CD4-positive, alpha-beta T cell treated with Interferon alpha-2 for 1 hour (primary cell): ENCODE measurements at regions not wholly inside any gene's neighbourhood (a gene's known extent, or its start where the extent isn't known, plus 50 kb on each side); places are given as distances from the start of the nearest gene placed in this dataset.

Source experiments
- DNase-seq, 2 donors: peaks; one replicate each; pipeline ENCODE4 v3.0.0-alpha.2; 2020 to 2022

DNA sequence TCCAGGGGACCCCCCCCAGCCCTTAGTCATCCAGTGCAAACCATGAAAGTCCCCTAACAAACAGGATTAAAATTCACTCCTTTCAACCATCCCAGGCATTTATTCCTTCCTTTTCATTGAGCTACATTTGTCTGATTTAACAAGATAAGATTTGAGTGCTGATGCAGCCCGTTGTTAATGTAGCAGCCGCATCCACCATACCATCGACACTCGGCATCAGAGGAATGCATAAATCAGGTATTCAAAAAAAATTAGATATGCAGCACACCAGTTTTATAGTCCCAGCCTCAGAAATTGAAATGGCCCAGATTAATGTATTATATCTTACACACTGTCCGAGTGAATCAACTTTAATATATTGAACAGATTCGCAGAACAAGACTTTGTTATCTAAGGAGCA lies 676.5 kb upstream of the FANCL start:
- no peak for DNase-seq

DNA sequence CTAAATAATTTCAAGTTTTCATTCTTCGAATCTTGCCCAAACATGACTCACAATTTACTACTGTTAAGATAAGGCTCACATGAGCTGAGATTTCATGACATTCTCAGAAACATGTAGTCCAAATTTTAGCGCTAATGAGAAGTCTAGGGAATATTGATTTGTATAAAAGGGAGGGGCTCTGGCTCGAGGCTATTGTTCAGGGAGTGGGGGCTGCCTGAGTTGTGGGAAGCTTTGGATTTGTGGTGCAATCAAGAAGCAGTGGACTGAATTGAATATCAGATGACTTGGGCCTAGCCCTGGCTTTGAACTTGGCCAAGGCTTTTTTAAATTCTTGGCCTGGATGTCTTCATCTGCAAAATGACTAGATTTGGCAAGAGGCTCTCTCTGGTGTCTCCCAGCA lies 674.9 kb upstream of the FANCL start:
- DNase-seq, result no peak

DNA sequence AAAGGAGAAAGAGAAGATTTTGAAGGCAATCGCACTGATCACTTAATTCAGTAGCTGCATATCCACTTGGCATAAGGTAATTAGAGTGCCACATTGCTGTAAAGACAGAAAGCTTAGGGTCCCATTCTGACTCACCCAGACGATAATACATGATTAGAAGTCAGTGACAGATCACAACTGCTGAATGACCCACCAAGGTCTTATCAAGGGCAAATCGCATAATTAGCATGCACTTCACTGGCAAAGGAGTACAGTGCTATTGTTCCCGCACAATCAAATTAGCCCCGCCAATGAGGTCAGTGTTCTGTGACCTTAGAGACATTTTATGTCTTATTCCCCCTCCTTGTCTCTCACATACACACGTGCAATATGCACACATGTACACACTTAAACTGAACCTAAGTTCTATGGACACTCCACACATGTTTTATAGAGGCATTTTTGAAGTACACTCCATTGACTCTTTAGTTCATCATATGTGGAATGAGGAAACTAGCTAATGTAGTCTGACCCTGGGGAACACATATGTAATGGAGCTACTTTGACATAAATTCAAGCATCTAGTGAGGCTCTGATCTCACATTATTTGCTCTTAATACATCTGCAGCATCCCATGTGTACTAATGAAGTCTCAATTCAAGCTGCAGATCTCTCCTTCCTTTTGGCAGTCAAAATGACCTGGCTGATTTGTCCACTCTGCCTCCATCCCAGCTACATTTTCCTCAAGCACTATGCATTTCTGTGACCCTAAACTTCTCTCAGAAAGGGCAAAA lies 673.8 kb upstream of the FANCL start:
- no peak for DNase-seq

DNA sequence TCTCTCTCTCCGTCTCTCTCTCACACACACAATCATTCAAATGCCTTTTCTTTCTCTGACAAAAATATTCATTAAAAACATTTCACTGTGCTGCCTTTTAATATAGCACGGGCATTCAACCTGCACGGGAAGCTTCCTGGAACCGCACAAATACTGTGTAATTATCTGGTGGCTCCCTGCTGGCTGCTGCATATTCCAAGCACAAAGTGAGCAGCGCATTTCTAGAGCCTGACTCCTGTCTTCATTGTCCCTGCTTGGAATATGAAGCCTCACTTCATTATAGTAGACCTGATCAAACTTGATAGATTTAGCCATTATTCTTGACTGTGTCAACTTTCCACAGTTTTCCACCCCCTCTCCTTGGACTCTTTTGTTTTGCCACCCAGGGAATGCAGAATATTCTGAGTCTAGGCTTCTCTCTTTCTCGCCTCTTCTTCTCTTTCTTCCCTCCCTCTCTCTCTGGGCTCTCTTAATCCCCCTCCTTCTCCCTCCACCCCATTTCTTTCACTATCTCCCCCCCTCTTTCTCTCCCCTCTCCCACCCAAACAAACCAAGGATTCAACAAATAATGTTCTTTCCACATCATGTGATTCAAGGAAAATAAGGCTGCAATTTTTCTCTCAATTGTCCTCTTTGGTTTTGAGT lies 672.1 kb upstream of the FANCL start:
- no peak for DNase-seq

DNA sequence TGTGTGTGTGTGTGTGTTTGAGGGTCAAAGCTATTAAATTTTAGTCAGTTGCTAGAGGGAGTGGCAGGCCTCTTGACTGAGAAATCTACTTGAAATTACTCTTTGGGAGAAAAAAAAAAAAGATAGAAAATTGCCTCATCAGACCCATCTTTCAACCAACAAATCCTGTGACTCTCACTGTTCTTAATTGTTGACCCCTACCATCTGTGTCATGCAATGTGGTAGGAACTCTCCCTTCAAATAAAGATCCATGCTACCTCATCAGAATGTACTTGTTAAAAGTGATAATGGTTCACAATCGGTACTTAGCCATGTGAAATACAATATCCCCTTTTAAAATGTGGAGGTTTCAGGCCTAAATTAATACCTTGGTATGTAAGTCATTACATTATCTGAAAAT lies 670.8 kb upstream of the FANCL start:
- DNase-seq, result no peak

DNA sequence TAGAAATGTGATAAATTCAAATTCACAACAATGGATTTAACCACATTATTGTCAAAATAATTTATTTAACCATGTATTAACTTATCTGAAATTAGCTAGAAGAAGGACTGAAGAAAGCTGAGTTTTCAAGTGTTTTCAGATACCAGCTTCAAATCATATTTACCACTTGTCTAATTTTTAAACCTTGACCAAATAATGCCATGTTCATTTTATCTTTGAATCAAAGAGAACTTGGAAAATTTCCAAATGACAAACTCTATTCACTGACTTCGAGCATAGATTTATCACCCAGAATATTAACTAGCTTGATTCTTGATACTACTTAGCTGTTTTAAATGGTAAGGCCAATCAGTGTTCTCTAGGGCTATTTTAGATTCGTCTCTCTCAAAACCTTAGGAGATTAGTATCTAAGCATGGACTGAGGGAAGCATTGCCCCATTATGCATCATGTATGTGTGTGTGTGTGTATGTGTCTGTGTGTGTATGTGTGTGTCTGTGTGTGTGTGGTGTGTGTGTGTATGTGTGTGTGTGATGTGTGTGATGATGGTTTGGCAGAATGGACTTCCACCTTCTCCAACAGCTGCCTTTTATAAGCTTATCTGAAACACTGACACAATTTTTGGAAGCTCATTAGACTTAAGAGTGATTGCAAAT lies 667.5 kb upstream of the FANCL start:
- DNase-seq, result no peak

DNA sequence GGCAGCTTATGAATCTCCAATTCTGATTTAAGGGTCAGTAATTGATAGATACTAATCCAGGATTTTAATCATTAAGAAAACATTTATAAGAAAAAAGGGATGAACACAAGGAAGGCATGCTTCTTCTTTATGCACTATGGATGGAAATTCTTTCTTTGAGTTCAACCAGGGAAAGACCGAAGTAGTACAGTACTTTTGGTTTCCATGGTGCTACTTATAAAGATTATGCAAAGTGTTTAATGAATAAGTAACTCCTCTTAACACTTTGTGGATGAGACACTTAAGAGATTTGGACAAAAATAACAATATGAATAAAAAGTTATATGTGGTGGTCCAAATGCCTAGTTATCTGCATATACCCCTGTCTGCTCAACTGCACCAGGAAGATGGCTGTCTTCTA lies 666.5 kb upstream of the FANCL start:
- DNase-seq, result no peak

DNA sequence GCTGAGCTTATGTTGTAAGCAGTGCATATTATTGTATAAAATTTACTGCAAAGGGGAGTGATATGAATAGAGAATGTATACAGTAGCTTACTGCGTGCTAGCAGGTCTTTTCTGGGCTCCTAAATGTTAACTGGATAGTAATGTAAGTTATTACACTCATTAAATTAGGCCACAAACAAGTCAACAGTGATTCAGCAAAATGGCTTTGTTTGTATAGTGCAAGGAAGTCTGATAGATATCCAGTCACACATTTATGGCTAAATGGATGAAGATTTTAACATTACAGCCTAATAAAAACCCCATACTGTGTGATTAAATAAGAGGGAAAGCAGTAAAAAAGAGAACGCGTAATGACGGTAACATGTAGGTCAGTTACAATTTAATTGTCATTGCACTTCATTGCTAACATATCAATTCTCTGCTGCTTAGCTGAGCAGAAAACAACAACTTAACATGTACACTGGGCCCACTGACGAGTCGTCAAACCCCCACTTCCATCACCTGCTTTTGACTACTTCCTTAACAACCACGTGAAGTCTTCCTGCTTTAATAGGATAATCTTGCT lies 665.0 kb upstream of the FANCL start:
- no peak for DNase-seq

DNA sequence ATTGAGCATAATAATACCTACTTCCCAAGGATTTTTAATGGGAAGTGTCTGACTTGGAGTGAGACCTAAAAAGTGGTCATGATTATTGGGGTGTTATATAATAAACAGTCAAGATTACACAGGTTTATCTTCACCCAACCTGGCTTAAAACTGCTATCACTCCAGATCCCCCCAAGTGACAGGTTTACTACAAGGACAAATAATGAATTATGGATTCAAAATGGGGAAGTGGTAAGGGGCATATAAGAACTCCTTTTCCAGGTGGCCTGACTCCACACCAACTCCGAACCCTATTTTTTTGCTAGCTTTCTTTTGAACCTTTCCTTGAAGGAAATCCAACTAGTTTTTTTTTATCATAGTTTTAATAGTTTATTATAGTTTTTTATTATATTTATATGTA lies 663.0 kb upstream of the FANCL start:
- no peak for DNase-seq

DNA sequence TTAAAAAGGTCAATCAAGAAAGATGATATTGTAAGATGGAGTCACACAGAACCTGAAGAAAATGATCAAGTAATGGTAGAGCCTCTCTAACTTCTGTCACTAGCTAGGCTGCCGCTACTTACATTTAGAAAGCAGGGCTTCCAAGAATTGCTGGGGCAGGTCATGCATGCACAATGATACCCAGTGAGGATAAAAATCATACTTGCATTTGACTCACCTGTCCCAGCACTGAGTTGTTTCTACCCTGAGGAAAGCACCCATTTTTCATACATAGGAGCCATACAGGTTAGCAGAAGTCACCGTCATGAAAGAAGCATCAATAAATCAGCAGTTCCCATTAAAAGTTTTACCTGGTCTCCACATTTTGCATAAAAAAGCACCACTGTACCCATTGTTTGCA lies 662.3 kb upstream of the FANCL start:
- no peak for DNase-seq

DNA sequence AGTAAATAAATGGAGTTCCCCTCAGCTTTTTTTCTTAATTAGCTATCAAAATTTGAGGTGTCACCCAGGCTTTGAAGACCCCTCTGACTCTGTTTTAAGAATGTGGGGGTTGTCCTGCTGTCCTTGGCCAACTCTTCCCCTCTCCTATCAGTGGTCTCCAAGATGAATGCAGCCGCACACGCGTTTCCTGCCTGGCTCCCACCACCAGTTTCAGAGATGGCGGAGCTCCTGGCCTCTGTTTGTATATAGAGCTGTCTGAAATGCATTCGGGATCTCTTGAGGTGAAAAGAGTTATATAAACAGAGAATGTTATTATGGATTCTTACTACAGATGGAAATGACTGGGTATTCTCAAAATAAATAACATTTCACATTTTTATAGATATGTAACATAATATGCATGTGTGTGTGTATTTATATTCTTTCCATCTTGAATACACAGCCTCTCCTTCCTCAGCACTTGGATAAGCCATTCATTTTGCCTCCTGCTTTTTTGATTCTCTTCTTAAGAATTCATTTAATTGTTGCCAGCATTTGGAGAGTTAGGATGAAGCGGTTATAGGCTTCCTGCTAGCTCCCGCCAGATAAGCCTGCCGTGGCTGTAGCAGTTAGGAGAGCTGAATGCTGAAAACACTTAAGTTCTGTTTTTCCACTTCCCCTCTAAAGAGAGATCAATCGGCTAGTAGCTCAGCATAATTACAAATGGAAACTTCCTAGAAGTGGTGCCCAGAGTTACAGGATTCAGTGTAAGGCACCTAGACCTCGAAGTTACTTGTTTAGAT lies 659.3 kb upstream of the FANCL start:
- DNase-seq, result no peak

DNA sequence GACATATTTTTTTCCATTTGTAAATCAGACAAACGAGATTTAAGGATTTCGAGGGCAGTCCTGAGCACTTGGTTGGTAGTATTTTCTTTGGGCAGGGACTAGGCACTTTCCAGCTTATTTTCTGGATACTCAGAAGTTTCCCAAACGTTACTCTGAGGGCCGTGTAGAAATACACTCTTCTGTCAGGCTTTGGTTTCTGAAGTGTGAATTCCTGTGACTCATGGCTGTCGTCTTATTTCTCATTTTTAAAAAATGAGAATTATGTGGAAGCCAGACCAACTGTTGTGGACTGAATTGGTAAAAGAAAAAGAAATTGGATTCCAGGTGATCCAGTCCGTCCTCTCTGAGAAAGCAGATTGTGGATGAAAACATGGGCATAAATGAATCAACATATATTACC lies 658.6 kb upstream of the FANCL start:
- DNase-seq, result no peak

DNA sequence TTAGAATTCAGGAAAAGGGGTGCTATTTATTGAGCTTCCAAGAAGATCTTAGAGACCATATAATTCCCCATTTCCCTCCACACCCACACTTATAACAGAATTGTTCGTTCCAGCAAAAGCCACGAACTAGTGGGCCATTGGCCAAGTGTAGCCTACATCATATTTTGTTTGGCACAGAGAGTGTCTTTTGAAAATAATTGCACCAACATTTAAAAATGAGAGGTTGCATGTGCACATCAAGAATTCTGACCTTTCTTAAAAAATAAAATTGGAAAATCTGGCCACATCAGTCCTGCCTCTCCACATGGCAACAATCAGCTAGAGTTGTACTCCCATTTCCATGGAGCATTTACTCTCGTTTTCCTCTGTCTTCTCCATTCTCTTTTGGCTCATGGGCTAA lies 655.5 kb upstream of the FANCL start:
- no peak for DNase-seq

DNA sequence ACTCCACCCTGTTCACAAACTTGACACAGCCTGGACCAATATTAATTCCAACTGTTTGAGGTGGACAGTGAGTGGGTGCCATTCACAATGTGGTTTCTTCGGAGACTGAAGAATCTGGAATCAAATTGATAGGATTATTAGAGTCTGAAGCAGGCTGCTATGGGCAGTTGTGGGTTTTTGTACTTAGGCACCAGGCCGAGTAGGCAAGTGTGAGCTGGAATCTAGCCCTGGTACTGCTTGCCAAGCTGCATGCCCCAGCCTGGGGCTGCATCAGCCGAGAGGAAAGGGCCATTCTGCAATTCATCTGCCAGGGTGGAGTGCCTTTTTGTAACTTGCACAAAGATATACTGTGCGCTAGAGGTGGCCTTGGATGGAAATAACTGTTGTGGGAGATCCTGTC lies 654.7 kb upstream of the FANCL start:
- DNase-seq, result no peak

DNA sequence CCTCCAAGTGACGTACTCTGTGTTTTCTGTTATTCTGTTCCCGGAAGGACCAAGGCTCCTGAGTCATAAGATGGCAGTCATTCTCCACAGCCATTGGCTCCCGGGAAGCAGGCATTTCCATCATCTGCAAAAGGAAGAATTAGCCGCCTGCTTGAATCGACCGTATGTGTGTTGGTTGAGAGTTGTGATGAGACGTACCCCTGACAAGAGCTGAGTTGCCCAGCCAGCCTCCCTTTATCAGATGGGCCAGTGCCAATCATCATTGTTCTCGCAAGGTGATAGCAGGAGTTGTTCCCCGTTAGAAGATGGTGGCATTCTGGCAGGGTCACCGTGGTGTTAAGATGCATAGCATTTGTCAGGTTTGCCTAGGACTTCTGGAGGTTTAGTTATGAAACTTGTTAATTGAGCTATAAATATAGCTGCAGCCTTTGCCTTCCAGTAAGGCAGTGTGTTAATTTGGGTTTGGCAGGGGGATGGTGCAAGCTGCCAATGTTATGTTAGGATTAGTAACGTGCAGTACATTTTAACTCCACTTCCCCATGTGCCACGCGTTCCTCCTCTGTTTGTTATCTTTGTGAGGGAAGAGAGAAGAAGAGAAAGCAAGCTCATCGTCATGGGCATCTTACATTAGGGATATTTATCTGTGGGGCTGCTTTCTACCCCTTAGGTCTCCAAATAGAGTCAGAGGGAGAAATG lies 652.7 kb upstream of the FANCL start:
- DNase-seq, result no peak

DNA sequence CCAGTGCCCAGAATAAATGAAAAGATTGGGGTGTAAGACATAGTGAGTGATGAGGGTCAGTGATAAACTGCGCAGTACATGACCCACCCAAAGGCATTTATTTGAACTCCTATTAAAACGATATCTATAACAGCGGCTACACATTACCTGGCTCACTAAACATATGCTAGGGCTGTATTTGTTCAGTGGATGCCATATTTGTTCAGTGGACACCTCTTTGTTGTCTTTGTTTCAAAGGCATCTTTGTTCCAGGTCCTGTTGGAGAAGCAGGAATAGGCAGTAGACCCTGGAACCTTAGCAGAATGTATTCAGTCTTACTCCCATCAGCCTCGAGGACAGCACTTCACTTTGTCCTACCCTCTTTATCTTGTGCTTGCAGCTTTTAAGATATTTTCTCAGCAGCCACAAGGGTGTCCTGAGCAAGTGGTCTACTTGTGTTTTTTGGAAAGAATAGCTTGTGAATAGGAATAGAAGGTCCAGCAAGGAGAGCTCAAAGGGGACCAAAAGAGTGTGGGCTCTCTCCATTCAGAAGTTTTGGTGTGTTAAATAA lies 650.8 kb upstream of the FANCL start:
- DNase-seq, result no peak

DNA sequence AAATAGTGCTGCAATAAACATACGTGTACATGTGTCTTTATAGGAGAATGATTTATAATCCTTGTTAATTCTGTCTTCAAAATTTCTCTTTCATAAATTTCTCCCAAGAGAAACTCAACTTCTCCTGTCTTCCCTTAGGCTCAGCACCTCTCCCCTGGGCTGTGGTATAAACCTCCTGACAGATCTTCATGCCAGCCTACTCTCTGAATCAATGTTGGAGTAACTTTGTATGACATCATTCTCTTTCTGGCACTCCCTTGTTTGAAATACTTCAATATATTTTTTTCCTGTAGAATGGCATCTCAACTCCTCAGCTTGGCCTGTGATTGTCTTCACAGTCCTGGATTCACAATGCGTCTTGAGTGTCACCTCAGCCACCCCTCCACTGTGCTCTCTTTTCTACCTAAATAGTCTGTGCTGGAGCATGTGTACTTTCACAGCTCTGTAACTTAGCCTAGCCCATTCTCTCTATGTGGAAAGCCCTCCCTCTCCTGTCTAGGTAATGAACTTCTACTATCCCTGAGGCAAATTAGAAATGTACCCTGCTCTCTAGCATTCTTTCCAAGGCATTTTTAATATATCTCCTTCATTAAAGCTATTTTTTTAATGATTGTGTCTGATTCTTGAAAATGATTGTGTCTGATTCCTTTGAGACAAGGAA lies 649.9 kb upstream of the FANCL start:
- no peak for DNase-seq

DNA sequence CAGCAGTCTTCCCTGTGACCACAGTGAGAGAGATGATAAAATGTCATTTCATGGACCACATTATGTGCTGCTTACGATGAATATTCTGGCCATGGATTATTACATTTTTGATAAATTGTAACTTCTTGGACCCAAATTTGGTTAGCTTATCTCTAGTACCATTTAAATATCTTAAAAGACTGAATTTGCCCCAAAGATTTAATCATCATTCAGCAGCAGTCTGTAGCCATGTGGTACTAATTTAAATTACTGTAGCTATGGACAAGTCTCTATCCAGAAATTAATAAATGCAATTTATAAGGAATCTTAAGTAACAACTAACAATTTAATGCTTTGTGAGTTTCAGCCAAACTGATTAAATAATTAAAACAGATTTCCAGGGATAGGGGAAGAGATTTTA lies 644.9 kb upstream of the FANCL start:
- no peak for DNase-seq

DNA sequence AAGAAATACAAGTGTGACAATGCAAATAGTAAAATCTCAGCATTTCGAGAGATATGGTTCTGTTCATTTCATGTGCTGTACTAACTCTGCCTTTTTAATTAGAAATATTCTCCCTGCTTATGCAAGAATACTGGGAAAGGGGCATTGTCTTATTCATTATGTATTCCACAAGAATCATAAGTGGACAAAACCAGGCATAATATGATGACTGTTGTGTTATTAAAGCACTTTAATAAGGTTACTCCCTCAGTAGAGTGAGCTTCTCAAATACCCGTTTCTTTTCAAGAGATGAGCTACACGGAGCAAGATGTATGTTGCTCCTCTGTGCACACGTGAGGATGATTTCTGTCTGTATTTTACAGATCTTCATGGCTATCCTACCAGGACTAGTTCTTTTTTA lies 638.7 kb upstream of the FANCL start:
- no peak for DNase-seq

DNA sequence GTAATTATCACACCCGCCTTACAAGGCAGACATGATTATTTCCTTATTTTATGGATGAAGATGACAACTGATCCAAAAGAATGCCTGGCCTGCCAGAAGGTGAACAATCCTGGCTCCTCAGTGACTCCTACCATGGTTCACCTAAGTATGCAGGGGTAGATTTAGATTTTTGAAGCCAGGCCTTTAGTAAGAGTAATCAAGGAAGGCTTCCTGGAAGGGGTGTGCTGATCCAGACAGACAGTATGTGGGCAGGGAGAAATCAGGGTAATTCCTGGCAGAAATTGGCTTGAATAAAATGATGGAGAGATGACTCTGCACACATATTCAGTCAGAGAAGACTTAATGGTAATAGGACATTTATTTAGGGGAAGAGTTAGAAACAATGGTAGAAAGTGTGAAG lies 637.7 kb upstream of the FANCL start:
- DNase-seq, result no peak

DNA sequence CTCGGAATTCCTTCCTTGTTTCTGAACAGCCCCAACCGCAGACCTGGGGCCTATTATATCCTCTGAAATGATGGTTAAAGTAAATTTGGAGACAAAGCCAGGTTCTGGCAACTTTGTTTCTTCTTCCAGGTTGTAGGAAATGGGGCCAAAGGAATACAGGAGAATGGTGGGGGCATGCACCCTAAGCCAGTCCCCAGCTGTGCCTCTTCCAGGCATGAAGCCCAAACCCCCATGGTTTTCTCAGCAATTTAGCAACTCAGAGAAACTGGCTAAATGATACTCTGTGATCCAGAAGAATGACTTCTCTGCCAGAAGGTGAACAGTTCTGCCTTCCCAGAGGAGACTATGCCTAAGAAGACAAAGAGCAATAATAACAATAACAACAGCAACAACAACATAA lies 635.0 kb upstream of the FANCL start:
- DNase-seq, result no peak

DNA sequence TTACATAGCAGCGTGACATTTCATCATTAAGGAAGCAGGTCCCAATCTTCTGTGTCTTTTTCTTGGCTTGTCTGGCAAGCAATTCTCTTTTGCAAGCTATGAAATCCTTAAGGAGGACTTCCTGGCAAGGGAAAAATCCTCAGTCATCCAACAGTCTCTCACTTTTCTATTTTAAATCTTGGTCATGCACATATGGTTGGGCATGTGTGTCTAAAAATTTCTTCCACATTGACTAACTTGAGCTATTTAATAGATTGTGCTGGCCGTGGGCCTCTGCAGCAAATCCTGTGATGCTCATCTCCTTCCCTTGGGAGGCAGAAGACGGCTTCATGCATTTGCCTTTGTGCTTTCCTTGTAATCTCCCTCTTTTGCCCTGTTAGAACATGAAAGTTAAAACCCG lies 634.3 kb upstream of the FANCL start:
- no peak for DNase-seq
